ENCODE measurements at regions not wholly inside any gene's neighbourhood (a gene's known extent, or its start where the extent isn't known, plus 50 kb on each side); places are given as distances from the start of the nearest gene placed in this dataset.

DNA sequence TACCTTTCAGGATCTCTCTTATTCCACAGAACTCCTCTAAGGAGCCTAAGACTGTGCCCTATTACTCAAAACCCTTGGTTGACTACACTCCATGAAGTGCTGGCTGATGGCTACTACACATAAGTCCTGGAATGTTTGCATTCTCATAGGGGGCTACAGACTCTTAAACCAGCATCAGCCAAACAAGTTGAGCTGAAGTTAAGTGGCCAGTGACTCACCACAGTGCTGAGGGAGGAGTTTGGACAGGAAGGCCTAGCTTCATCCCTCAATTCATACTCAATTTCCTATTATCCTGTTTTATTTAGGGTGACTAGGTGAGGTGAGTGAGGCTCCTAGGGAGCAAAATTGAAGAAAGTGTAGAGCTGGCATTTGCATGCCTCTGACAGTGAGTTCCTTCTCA is 246.7 kb downstream of the SMAD2 start:
- no peak for ATAC-seq
- no peak overlapping the region for H3K4me3 ChIP-seq
- no peaks in the 10 kb centered on the region for H3K4me1 ChIP-seq
- no peaks in the 10 kb centered on the region for H3K27me3 ChIP-seq
- in situ Hi-C loops (cut with MboI; ENCODE audit: low sequenced_read_pairs in 4 of 4) (no loop called here), intact Hi-C loops (cut with DNase I; ENCODE audit: low total_unique reads) (no loop called here)
- TF ChIP-seq, protein P1, sequence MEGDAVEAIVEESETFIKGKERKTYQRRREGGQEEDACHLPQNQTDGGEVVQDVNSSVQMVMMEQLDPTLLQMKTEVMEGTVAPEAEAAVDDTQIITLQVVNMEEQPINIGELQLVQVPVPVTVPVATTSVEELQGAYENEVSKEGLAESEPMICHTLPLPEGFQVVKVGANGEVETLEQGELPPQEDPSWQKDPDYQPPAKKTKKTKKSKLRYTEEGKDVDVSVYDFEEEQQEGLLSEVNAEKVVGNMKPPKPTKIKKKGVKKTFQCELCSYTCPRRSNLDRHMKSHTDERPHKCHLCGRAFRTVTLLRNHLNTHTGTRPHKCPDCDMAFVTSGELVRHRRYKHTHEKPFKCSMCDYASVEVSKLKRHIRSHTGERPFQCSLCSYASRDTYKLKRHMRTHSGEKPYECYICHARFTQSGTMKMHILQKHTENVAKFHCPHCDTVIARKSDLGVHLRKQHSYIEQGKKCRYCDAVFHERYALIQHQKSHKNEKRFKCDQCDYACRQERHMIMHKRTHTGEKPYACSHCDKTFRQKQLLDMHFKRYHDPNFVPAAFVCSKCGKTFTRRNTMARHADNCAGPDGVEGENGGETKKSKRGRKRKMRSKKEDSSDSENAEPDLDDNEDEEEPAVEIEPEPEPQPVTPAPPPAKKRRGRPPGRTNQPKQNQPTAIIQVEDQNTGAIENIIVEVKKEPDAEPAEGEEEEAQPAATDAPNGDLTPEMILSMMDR (IDR thresholded peaks at IDR 0.05 in 4 of 5, conservative IDR thresholded peaks at IDR 0.05 in 1 of 5): no peak
- no peak for TF ChIP-seq POLR2A (IDR thresholded peaks at IDR 0.05)
- H3K36me3 ChIP-seq: no peaks in the 10 kb centered on the region
- DNase-seq: no peak
- no peaks in the 10 kb centered on the region for H3K9me3 ChIP-seq
- no peak overlapping the region for H3K27ac ChIP-seq

- Histone ChIP-seq H3K27me3 (no peaks in the 10 kb centered on the region), H3K9me3 (no peaks in the 10 kb centered on the region), H3K27ac (no peak overlapping the region), H3K4me3 (no peak overlapping the region), H3K36me3 (no peaks in the 10 kb centered on the region), H3K4me1 (no peaks in the 10 kb centered on the region)
- TF ChIP-seq, protein P1 (IDR thresholded peaks at IDR 0.05 in 4 of 5, conservative IDR thresholded peaks at IDR 0.05 in 1 of 5): no peak
- TF ChIP-seq POLR2A (IDR thresholded peaks at IDR 0.05): no peak
- in situ Hi-C loops (cut with MboI; ENCODE audit: low sequenced_read_pairs in 4 of 4) (no loop called here), intact Hi-C loops (cut with DNase I; ENCODE audit: low total_unique reads) (no loop called here)
- no peak for ATAC-seq
- DNase-seq: no peak
These were observed 247.6 kb downstream of the SMAD2 start for GRCh38 chr18:47682876-47683275.

DNA sequence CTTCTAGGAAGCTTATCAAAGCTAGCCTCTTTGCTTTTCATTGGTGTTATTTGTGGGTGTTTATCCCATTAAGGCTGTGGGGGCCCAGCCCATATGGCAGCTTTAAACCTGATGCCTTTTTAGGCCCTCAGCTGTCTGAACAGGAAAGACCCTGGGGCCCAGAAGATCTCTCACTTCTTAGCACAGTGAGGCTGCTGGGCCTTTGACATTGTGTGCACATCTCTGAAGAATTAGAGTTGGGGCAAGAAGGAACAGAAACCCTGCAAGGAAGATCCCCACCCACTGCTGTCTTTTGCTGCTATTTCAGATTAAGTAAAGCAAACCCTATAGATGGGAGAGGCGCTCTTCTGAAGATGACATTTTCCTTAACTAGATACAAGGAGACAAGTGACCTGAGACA is 250.0 kb downstream of the SMAD2 start:
- Histone ChIP-seq H3K4me3 (no peak overlapping the region), H3K27ac (no peak overlapping the region), H3K4me1 (no peaks in the 10 kb centered on the region), H3K27me3 (no peaks in the 10 kb centered on the region), H3K36me3 (no peaks in the 10 kb centered on the region), H3K9me3 (no peaks in the 10 kb centered on the region)
- in situ Hi-C loops (cut with MboI; ENCODE audit: low sequenced_read_pairs in 4 of 4) (no loop called here), intact Hi-C loops (cut with DNase I; ENCODE audit: low total_unique reads) (no loop called here)
- TF ChIP-seq POLR2A (IDR thresholded peaks at IDR 0.05): no peak
- TF ChIP-seq, protein P1 (IDR thresholded peaks at IDR 0.05 in 4 of 5, conservative IDR thresholded peaks at IDR 0.05 in 1 of 5): no peak
- DNase-seq (no peak), ATAC-seq (no peak)

- in situ Hi-C loops (cut with MboI; ENCODE audit: low sequenced_read_pairs in 4 of 4): no loop called here
- intact Hi-C loops (cut with DNase I; ENCODE audit: low total_unique reads): no loop called here
These were observed 250.6 kb downstream of the SMAD2 start for GRCh38 chr18:47679864-47680263.

GRCh38 chr18:47677952-47678351 is 252.5 kb downstream of the SMAD2 start:
- H3K27ac ChIP-seq: no peak overlapping the region
- H3K9me3 ChIP-seq: no peaks in the 10 kb centered on the region
- intact Hi-C loops (cut with DNase I; ENCODE audit: low total_unique reads): no loop called here
- in situ Hi-C loops (cut with MboI; ENCODE audit: low sequenced_read_pairs in 4 of 4): no loop called here
- no peak for DNase-seq
- H3K27me3 ChIP-seq: peaks cover 0 to 3% (median 0%) of the 10 kb centered on the region in 3 donors
- no peaks in the 10 kb centered on the region for H3K4me1 ChIP-seq
- TF ChIP-seq POLR2A (IDR thresholded peaks at IDR 0.05): no peak
- TF ChIP-seq, protein P1 (IDR thresholded peaks at IDR 0.05 in 4 of 5, conservative IDR thresholded peaks at IDR 0.05 in 1 of 5): no peak
- no peak for ATAC-seq
- H3K36me3 ChIP-seq: no peaks in the 10 kb centered on the region
- H3K4me3 ChIP-seq: no peak overlapping the region

More at GRCh38 chr18:47679864-47680263, 250.6 kb downstream of the SMAD2 start:
- Histone ChIP-seq H3K27me3 (no peaks in the 10 kb centered on the region), H3K4me3 (no peak overlapping the region), H3K27ac (no peak overlapping the region), H3K36me3 (no peaks in the 10 kb centered on the region), H3K9me3 (no peaks in the 10 kb centered on the region), H3K4me1 (no peaks in the 10 kb centered on the region)
- no peak for DNase-seq
- ATAC-seq: no peak
- no peak for TF ChIP-seq POLR2A (IDR thresholded peaks at IDR 0.05)
- TF ChIP-seq, protein P1 (IDR thresholded peaks at IDR 0.05 in 4 of 5, conservative IDR thresholded peaks at IDR 0.05 in 1 of 5): no peak

All from gastrocnemius medialis (tissue), 4 donors.